Caco-2 (cell line): ENCODE measurements at regions not wholly inside any gene's neighbourhood (a gene's known extent, or its start where the extent isn't known, plus 50 kb on each side); places are given as distances from the start of the nearest gene placed in this dataset.

Experiments used
- BruUV-seq: library from RNA; stranded (reverse); fragments of 400-500 nt; replicated peaks from 2 replicates; lab custom pipeline; 2021; lab: Mats Ljungman, UMichigan
- CTCF ChIA-PET: fragments of 300-600 bp; sonication (Branson Sonifier 250); formaldehyde crosslinking; loops from one replicate; lab custom pipeline; 2022; ENCODE audit warnings: antibody characterized with exemption; lab: Charles Lee
- POLR2A ChIA-PET: fragments of 300-600 bp; sonication (Branson Sonifier 250); formaldehyde crosslinking; loops from one replicate; lab custom pipeline; 2022; ENCODE audit warnings: antibody characterized with exemption; lab: Charles Lee
- DNase-seq, 2 experiments: peaks; one replicate each; pipeline versions ENCODE4 v3.0.0 to v3.0.0-alpha.2; 2020 to 2022
- H3K27me3 ChIP-seq: replicated peaks from 2 replicates; pipeline ENCODE4 v1.6.0; 2011; ENCODE audit warnings: low read length; ENCODE audit not compliant: control insufficient read depth, insufficient read depth
- H3K36me3 ChIP-seq: 2 replicates; pipeline ENCODE4 v1.5.1; 2011; ENCODE audit warnings: low read length; ENCODE audit not compliant: control insufficient read depth, insufficient read depth
- H3K4me1 ChIP-seq: fragments of 250-450 bp; sonication (Bioruptor Pico); 2 replicates; pipeline ENCODE4 v1.5.1; 2020; ENCODE audit warnings: mild to moderate bottlenecking
- H3K4me3 ChIP-seq: 2 replicates; pipeline ENCODE4 v1.5.1; 2011; ENCODE audit warnings: low read depth, mild to moderate bottlenecking, control low read depth, low read length
- H3K9me3 ChIP-seq: fragments of 250-450 bp; sonication (Bioruptor Pico); 2 replicates; pipeline ENCODE4 v1.5.1; 2020; ENCODE audit warnings: mild to moderate bottlenecking, moderate library complexity
- H3K27ac Mint-ChIP-seq: one replicate; pipeline ENCODE4 v1.8.0; 2022; ENCODE audit warnings: mixed read lengths; ENCODE audit not compliant: unreplicated experiment
- H3K27me3 Mint-ChIP-seq: one replicate; pipeline ENCODE4 v1.8.0; 2022; ENCODE audit warnings: mixed read lengths; ENCODE audit not compliant: insufficient read depth, unreplicated experiment
- H3K36me3 Mint-ChIP-seq: one replicate; pipeline ENCODE4 v1.8.0; 2022; ENCODE audit warnings: mild to moderate bottlenecking, mixed read lengths; ENCODE audit not compliant: insufficient read depth, unreplicated experiment
- H3K4me1 Mint-ChIP-seq: one replicate; pipeline ENCODE4 v1.8.0; 2022; ENCODE audit warnings: low read depth, mixed read lengths; ENCODE audit not compliant: unreplicated experiment
- H3K4me3 Mint-ChIP-seq: one replicate; pipeline ENCODE4 v1.8.0; 2022; ENCODE audit warnings: mild to moderate bottlenecking, moderate library complexity, mixed read lengths; ENCODE audit not compliant: unreplicated experiment
- H3K9me3 Mint-ChIP-seq: one replicate; pipeline ENCODE4 v1.8.0; 2022; ENCODE audit warnings: mixed read lengths; ENCODE audit not compliant: unreplicated experiment
- CTCF ChIP-seq, 2 experiments: fragments of 200-600 bp in 1 of 2; IDR thresholded peaks; 1 replicate in 1 of 2; 2 replicates in 1 of 2; pipeline versions ENCODE4 v1.5.1 to v1.8.0; 2011 to 2022; ENCODE audit warnings: antibody characterized with exemption in 1 of 2, control low read depth in 1 of 2, inconsistent platforms in 1 of 2, low read depth in 1 of 2, low read length in 1 of 2, mild to moderate bottlenecking in 1 of 2, moderate library complexity in 1 of 2; ENCODE audit not compliant: insufficient read depth in 1 of 2, severe bottlenecking in 1 of 2, unreplicated experiment in 1 of 2
- intact Hi-C: fragments of 100-400 bp; cut with micrococcal nuclease; formaldehyde crosslinking; loops from one replicate; pipeline ENCODE4 v1.10.0; 2022; ENCODE audit not compliant: unreplicated experiment

- no peaks in the 10 kb centered on the region for H3K9me3 Mint-ChIP-seq
These were observed 261.5 kb downstream of the TRIB2 start for GRCh38 chr2:12978066-12978835.

GRCh38 chr2:12979066-12979465 is 262.3 kb downstream of the TRIB2 start:
- Histone ChIP-seq H3K27me3 (no peaks in the 10 kb centered on the region), H3K36me3 (no peaks in the 10 kb centered on the region), H3K4me3 (no peak overlapping the region), H3K9me3 (no peaks in the 10 kb centered on the region), H3K4me1 (no peaks in the 10 kb centered on the region; the same call in 1 of the 2 replicates)
- Mint-ChIP-seq H3K4me3 (no peak overlapping the region), H3K36me3 (no peaks in the 10 kb centered on the region), H3K27me3 (peaks cover 8% of the 10 kb centered on the region), H3K4me1 (no peaks in the 10 kb centered on the region), H3K27ac (no peak overlapping the region), H3K9me3 (no peaks in the 10 kb centered on the region)
- DNase-seq: no peak
- no peak for TF ChIP-seq CTCF (IDR thresholded peaks at IDR 0.05; ENCODE audit: insufficient read depth in 1 of 2, low read depth in 1 of 2, low read length in 1 of 2, severe bottlenecking in 1 of 2, unreplicated experiment in 1 of 2)
- POLR2A ChIA-PET: no interaction called here
- CTCF ChIA-PET: no interaction called here
- intact Hi-C loops: no loop called here
- BruUV-seq: no TSS peak

More at GRCh38 chr2:12978066-12978835, 261.5 kb downstream of the TRIB2 start:
- no peak overlapping the region for H3K4me3 ChIP-seq
- intact Hi-C loops: no loop called here
- no peak overlapping the region for H3K27ac Mint-ChIP-seq
- peaks cover 8% of the 10 kb centered on the region for H3K27me3 Mint-ChIP-seq
- DNase-seq: no peak
- no peaks in the 10 kb centered on the region for H3K36me3 ChIP-seq
- TF ChIP-seq CTCF (IDR thresholded peaks at IDR 0.05; ENCODE audit: insufficient read depth in 1 of 2, low read depth in 1 of 2, low read length in 1 of 2, severe bottlenecking in 1 of 2, unreplicated experiment in 1 of 2): no peak
- no TSS peak for BruUV-seq
- no peaks in the 10 kb centered on the region for H3K4me1 Mint-ChIP-seq
- H3K4me3 Mint-ChIP-seq: no peak overlapping the region
- no peaks in the 10 kb centered on the region for H3K36me3 Mint-ChIP-seq
- ChIA-PET POLR2A (no interaction called here), CTCF (no interaction called here)
- H3K4me1 ChIP-seq: no peaks in the 10 kb centered on the region; the same call in 1 of the 2 replicates
- no peaks in the 10 kb centered on the region for H3K9me3 ChIP-seq
- H3K27me3 ChIP-seq: no peaks in the 10 kb centered on the region

GRCh38 chr2:12980817-12981216 is 264.1 kb downstream of the TRIB2 start:
- DNase-seq: no peak
- intact Hi-C loops: no loop called here
- ChIA-PET POLR2A (no interaction called here), CTCF (no interaction called here)
- no peak for TF ChIP-seq CTCF (IDR thresholded peaks at IDR 0.05; ENCODE audit: insufficient read depth in 1 of 2, low read depth in 1 of 2, low read length in 1 of 2, severe bottlenecking in 1 of 2, unreplicated experiment in 1 of 2)
- no TSS peak for BruUV-seq
- Histone ChIP-seq H3K4me1 (no peaks in the 10 kb centered on the region; the same call in 1 of the 2 replicates), H3K27me3 (no peaks in the 10 kb centered on the region), H3K4me3 (no peak overlapping the region), H3K36me3 (no peaks in the 10 kb centered on the region), H3K9me3 (no peaks in the 10 kb centered on the region)
- Mint-ChIP-seq H3K36me3 (no peaks in the 10 kb centered on the region), H3K4me3 (no peak overlapping the region), H3K4me1 (no peaks in the 10 kb centered on the region), H3K9me3 (no peaks in the 10 kb centered on the region), H3K27ac (no peak overlapping the region), H3K27me3 (peaks cover 7% of the 10 kb centered on the region)
